ENCODE measurements at regions not wholly inside any gene's neighbourhood (a gene's known extent, or its start where the extent isn't known, plus 50 kb on each side); places are given as distances from the start of the nearest gene placed in this dataset.

GRCh38 chrY:14373608-14374007 is 150.7 kb upstream of the NLGN4Y start:
- TF ChIP-seq, protein P1, sequence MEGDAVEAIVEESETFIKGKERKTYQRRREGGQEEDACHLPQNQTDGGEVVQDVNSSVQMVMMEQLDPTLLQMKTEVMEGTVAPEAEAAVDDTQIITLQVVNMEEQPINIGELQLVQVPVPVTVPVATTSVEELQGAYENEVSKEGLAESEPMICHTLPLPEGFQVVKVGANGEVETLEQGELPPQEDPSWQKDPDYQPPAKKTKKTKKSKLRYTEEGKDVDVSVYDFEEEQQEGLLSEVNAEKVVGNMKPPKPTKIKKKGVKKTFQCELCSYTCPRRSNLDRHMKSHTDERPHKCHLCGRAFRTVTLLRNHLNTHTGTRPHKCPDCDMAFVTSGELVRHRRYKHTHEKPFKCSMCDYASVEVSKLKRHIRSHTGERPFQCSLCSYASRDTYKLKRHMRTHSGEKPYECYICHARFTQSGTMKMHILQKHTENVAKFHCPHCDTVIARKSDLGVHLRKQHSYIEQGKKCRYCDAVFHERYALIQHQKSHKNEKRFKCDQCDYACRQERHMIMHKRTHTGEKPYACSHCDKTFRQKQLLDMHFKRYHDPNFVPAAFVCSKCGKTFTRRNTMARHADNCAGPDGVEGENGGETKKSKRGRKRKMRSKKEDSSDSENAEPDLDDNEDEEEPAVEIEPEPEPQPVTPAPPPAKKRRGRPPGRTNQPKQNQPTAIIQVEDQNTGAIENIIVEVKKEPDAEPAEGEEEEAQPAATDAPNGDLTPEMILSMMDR (conservative IDR thresholded peaks at IDR 0.05 in 1 of 2, IDR thresholded peaks at IDR 0.05 in 1 of 2; ENCODE audit: low read depth in 1 of 2, low read length in 2 of 2): no peak
- no peak for TF ChIP-seq EZH2 (IDR thresholded peaks at IDR 0.05; ENCODE audit: low read length, missing control alignments)
